ENCODE measurements at regions not wholly inside any gene's neighbourhood (a gene's known extent, or its start where the extent isn't known, plus 50 kb on each side); places are given as distances from the start of the nearest gene placed in this dataset.
"Not testable (repeated sequence)": the region's sequence is repeated elsewhere in the genome, so short reads cannot be mapped to it uniquely, and the experiment has no call there.

DNA sequence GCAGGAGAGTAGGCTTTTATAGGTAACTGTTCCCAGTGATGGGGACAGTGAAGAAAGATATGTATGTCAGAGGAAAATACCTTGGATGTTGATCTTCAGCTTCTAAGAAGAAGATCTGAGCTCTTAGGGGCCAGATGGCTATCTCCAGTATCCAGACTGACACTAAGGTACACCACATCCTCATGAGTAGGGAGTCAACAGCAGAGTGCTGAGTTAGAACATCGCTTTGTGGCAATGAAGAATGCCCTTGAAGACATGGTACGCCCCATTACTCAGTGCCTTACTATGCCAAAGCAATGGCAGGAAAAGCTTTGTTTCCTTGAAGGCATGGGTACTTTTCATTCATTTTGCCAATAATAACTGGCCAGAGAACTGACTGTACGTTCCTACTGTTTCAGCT lies 263.7 kb downstream of the CEMIP2 start:
- DNase-seq, result no peak

DNA sequence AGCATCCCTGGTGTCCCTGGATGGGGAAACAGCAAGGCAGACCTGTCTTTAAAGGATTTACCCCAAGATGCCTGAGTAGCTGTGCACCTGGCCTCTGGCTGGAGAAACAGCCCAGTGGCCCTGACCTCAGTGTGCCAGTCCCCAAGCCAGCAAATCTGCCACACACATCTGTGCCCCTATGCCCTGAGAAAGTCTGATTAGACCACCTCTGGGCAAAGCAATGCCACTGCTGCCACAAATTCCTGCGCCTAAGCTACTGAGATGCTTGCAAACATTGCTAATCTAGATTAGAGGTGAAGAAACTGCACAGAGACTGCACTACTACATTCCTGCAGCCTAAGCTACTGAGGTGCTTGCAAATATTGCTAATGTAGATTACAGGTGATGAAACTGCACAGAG lies 269.6 kb downstream of the CEMIP2 start:
- DNase-seq, result no peak

DNA sequence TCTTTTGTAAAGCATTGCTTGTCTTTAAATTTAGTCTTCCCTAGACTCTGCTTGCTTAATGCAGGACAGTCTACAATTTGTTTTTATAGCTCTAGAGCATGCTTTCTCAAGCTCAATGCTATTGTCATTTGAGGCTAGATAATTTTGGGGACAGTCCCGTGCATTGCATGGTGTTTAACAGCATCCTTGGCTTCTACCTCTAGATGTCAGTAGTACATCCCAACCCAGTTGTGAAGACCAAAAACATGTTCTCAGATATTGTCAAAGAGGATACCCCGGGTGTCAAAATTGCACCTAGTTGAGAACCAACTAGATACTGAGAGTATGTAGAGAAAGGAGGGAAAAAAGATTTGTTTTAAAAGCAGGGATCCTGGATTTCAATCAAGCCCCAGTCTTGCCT lies 277.5 kb downstream of the CEMIP2 start:
- no peak for DNase-seq

DNA sequence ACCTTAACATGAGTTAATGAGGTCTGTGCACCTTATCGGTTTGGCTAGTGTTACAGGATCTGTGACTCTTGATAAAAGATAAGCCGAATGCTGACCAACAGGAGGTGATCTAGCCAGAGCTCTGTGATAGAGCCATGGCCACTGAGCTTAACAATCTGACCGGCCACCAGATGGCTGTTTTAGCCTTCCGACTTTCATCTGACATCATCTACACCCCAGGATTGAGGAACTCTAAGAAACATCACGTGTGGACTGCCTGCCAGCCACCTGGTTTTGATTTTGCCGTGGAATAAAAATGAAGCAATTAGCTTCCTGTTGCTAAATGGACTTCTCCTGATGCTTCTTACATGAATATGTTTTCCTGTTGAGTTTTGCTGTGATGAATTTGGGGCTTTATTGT lies 281.3 kb downstream of the CEMIP2 start:
- DNase-seq, result no peak

DNA sequence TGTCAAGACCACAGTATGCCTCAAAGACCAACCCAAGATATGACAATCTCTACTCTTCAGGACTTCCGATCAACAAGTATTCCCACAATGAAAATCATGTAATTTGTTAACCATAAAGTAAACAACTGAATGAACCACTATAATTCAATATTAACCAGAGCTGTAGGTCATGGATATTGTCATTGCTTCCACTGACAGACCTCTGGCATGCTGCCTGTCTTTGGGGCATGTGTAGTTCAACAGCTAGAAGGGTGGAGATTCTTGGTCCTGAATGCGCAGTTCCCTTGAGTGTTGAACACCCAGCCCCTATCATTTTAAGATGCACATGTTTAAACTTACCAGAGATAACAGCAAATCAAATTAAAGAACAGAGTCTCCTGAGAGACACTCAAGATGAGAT lies 283.0 kb downstream of the CEMIP2 start:
- DNase-seq, result no peak

DNA sequence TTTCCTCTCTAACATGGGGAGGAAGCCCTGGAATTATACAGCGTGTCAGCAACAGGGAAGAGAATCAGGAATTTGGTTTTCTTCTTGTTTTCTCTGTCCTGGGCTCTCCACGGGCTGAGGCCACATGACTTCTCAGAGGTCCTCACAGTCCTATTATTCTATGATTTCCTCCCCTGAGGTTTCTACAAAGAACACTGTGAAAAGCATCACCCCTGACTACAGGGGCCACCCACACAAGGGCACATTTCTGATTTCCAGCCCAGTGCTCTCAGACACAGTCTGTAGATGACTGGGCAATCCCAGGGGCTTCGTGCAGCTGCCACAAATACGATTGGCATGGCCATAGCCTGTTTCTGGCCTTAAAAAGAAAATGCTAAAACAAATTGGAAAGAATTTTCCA lies 284.9 kb downstream of the CEMIP2 start:
- no peak for DNase-seq

DNA sequence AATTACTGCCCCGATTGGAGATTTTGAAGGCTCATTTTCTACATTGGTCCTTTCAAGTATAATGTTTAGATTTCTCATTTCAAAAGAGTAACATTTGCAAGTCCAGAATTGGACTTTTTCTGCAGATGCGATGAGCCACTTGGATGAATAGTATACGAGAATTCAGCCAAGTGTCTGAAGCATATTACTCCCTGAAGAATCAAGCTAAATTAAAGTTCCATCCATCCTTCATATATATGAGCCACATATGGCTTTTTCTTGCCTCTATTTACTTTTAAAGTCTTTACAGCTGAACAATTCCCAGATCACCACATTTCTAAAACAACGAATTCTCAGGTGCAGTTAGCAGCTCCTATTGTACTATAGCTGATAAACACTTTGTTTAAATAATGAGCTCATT lies 288.7 kb downstream of the CEMIP2 start:
- DNase-seq, result no peak

DNA sequence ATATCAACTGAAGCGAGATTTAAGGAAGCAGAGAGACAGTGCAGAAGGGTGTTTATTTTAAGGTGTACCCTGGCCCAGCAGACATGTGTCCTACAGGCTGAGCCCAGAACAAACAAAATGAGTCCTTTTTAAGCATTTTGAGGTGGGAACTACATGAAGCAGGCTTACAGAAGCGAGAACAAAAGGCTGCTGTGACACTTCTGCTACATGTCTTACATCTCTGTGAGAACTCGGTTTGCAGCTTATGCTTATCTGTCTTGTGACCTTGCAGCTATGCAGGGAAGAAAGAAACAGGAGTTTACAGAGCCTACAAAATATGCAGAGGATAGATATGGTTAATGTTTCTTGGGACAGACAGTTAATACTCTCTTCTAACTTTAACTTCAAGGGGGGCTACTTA lies 295.9 kb downstream of the CEMIP2 start:
- no peak for DNase-seq

DNA sequence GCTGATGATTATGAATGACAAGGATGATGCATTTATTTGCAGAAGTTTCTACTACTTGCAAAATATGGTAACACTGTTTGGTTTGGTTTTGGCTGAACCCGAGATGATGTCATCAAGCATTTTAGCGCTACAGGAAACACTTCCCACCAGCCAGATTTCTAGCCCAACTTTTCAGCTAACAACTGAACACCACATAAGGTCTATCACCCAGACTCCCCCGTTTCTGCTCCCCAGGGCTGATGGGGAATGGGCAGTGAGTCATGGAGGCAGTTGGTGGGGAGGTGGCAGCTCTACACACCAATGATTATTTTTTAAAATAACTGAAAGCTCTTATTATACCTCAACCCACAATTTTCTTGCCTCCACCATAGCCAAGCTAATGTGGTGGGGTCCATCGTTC lies 302.9 kb downstream of the CEMIP2 start:
- no peak for DNase-seq

DNA sequence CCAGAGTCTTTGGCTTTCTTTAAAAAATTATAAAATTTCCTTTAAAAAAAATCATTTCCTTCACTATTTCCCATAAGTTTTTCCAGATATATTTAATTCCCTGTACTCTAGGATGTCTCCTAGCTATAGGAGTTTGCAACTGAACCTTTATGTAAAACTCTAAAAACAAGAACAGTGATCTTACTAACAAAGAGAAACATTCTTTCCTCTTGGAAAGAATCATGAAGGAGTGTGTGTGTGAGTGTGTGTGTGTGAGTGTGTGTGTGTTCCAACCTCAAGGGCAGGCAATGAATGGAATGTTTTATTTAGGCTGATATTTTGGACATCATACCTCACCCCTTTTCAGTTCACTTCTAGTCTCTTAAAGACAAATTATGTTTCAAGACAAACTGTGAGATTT lies 309.2 kb downstream of the CEMIP2 start:
- DNase-seq, result no peak

DNA sequence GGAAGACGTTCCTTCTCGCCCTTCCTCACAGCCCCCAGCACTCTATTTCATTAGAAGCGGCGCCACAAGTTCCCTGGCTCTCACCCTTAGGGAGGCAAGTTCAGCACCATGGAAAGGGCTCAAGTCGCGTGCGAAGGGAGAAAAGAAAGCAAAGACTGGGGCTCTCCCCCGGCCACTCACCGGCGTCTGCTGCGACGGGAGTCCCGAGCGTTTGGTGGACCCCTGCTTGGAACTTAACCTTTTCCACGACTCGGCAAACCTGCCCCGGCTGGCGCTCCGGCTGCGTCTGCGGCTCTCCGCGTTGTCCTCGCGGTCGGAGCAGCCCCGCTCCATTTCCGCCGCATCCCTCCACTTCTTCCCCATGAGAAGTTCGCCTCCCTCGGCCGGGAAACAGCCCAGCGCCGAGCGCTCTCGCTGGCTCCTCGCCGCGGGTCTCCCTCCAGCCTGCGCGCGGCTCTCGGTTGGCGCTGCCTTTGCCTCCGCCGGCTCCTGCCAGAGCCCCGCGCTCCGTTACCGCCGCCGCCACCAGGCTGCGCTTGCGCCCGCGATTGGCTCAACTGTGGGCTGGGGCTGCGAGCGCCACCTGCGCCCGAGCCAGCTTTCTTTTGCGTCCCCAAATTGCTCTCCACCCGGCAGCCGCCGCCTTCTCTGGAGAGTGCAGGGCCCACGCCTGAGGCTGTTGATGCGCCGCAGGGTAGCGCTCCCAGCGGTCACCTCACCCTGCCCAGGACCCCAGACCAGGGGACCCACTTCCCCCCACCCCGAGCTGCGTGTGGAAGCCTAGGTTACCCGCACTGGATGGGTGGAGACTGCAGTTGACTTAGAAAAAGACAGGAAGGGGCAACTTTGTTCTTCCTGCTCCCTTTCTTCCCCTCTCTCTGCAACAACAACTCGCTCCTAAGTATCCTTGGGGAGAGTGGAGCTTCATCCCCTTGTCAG lies 321.6 kb downstream of the CEMIP2 start:
- DNase-seq, result no peak

DNA sequence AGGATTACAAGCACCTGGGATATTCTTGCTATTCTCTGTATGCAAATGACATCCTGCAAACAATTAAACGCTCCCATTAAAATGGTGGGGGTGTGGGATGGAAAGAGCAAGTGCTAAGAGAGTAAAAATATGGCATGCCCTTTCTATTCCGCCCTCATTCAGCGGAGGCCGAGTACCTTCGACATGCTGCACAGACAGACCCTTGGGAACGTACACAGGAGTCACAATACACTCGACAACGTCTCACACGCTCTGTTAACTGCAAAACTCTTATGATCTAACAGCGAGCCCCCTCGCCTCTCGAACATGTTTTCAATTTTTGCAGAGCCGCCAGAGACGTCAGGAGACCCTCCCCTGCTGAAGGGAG lies 322.2 kb downstream of the CEMIP2 start:
- DNase-seq, result no peak

DNA sequence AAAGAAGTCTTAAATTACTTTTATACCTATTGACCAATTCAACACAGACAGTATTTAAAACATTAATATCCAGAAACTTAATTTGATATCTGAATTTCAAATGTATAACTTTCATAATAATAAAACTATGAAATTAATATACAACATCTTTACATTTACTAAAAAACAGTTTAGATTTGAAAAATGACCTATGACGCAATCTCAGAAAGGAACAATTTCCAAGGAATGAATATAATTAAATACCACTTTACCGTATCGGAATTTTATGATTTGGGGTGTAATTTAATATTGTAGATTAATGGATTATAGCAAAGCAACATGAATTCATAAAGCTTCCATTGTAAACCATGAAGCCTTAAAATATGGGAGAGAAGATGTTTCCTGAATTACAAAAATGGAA lies 321.5 kb upstream of the TRPM3 start:
- DNase-seq, result no peak

DNA sequence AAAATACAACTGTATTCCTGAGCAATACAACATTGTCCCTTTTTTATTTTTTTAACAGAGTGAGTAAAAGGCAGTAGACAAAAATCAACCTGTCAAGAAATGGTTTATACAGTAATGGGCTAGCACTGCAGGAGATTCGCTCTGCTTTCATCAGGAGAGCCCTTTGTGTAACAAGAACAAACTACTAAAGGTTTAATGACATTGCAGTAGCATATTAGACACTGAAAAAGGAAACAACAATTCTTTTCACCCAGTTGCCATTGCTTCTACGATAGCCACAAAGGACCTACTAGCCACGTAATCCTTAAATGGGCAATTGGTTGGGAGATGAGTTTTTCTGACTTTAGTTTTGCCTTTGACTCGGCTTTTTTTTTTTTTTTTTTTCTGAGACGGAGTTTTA lies 319.8 kb upstream of the TRPM3 start:
- DNase-seq, result no peak

DNA sequence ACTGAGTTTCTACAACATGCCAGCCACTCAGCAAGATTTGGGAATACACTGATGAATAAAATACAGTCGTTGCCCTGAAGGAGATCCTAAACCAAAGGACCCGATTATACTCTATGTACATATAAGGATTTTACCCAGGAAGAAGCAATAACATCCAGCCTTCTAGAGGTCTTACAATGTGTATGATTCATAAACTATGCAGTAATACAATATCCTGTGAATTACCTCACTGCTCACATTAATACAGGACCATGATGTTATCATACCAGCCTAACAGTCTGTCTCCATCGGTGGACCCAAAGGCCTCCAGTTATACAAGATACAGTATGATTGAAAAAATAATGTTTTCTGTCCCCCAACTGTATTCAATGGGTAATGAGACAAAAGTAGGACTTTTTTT lies 310.5 kb upstream of the TRPM3 start:
- no peak for DNase-seq

DNA sequence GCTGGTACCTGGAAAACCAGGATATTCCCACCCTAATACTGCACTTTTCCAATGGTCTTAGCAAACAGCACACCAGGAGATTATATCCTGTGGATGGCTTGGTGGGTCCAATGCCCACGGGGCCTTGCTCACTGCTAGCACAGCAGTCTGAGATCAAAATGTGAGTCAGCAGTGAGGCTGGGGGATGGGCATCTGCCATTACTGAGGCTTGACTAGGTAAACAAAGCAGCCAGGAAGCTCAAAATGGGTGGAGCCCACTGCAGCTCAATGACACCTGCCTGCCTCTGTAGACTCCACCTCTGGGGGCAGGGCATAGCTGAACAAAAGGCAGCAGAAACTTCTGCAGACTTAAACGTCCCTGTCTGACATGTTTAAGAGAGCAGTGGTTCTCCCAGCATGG lies 285.9 kb upstream of the TRPM3 start:
- DNase-seq, result not testable (repeated sequence)

DNA sequence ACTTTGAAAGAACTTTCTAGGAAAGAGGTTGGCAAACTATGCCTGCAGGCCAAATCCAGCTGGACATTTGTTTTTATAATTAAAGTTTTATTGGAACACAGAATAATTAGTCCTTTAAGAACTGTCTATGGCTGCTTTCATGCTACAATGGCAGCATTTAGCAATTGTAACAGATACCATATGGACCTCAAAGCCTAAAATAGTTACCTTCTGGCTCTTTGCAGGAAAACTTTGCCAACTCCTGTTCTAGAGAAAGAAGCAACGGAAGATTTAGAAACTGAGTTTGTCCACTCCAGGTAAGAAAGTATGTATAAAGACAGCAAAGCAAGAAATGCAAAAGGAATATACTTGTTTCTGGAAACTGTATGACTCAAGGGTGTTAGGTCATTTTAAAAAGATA lies 281.7 kb upstream of the TRPM3 start:
- DNase-seq, result no peak

DNA sequence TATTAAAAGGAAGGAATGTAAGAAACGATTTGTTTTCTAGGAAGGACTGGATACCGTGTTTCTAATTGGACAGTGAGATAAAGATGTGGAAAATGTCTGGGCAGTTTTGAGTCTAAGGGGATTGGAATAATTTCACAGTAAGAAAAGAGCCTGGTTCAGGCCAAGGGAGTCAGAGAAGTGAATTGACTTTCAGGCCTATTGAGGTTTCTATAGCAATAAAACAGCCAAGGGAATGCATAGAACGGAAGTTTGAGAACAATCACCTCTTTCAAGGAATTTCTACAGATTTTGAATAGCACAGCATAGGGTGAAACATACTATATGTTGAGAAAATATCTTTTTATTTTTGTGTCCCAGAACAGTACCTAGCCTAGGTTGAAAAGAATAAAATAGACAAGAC lies 271.6 kb upstream of the TRPM3 start:
- no peak for DNase-seq

DNA sequence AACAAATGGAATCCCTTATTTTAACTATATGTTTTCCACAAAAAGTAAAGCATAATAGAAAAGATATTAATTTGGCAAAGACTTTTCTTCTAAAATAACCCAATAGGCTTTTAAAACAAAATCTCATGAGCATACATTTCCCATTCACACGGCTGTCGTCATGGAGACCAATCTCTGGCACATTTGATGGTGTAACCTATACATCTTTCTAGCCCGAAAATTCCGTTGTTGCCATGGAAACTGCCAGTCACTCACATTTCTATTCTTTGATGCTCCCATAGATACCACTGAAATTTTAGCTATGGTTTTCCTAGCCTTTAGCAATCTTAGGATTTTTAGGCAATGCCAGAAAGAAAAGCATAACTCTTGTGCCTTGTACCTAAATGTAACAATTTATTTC lies 262.9 kb upstream of the TRPM3 start:
- no peak for DNase-seq

DNA sequence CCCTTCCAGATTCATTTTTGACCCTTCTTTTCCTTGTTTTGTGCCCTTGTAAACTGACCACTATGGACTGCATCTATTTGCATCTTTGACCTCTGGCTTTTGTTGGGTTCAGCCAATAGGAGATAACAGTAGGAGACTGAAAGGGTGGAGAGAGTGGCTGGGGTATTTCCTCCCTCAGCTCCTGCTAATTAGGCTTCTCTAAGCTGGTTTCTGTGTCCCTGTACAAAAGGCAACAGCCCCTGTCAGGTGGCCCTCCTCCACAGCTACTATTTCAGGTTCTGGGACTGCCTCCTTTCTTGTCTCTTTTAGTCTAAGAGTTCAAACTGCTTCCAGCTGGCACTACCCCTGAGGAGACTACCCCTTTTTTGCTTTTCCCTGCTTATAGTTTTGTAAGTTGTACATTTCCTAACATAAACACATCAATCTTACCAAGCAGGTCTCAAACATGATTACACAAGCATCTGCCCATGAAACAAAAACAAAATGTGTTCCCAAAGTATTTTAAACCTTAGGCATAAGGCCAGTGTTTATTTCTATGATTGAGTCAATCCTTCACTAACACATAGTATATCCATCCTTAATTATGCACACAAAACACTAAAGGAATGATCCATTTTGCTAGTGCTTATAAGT lies 262.0 kb upstream of the TRPM3 start:
- DNase-seq, result no peak

DNA sequence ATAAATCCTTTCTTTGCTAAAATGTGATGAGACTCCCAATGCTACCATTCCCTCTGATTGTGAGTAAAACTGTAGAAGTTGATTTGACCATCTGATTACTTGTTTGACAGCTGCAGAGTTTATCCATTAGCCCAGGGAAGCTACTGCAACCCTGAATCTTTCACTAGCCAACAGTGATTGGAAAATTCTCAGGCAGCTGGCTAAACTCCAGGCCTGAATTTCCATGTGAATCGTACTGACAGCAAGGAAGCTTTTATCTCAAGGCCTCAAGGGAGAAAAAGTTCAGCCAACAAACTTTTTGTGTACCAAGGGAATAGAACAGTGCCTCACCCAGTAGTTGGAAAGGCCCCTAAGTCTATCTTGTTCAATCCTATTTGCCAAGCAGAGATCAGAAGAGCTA lies 246.7 kb upstream of the TRPM3 start:
- DNase-seq, result no peak

DNA sequence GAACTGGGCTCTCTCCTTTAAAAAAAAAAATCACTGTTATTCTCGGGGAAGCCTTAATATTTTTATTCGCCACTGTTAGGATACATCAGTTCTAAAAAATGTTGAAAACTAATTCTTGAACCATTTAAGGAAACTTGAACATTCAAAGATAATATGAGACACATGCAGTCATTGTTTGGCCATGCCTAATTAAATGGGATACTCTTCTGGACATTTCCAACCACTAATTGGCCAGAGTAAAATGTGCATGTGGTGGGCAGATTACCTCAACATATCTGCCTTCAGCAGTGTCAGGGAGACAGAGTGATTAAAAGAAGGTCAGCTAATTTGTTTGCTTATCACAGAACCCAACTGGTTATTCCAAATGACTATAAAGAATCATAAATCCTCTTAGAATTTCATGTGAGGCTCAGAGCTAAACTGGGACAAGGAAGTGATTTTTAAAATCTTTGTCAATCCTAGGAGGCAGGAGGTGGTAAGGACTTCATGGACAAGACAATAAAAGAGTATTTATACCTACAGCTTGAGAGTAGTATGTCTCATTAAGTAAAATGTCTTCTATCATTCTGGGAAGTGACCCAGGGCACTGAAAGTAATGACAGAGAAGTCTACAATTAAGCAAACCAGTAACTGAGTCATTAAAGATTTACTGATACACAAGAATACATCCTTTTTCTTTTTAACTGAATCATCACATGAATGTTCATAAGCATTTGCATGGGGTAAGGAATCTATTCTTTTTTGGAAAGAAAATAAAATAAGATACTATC lies 242.9 kb upstream of the TRPM3 start:
- DNase-seq, result no peak

DNA sequence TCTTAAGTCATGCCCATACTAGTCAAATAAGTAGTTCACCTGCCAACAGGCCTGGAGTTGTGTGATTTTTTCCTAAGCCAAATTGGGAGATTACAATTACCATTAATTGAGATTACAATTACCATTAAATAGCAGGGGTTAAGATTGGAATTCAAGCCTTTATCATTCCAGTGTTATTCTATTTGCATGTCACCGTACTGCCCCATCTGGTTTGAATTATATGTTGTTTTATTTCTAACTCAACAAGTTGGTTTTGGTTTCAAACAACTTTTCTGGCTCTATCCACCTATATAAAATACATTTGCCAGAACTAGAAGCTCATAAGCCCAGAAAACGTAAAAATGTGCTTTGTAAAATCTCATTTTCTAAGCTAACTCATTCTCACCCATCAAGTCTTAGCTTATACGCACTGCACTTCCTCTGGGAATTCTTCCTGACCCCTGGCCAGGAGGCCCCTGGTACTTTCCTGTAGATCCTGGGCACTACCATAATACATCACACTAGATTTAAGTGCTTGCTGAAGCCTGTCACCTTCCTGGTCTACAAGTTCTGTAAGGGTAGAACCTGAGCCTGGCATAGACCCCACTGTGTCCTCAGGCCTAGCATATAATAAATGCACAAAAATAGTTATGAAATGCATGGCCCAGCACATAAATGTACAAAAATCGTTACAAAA lies 242.0 kb upstream of the TRPM3 start:
- DNase-seq, result no peak
